Duodenal mucosa (tissue), 2 donors: ENCODE measurements at regions not wholly inside any gene's neighbourhood (a gene's known extent, or its start where the extent isn't known, plus 50 kb on each side); places are given as distances from the start of the nearest gene placed in this dataset.

ENCODE experiments used
- H3K27ac ChIP-seq: one replicate; pipeline ENCODE4 v1.7.0; 2013; ENCODE audit warnings: low read depth, low read length
- H3K27me3 ChIP-seq, 2 donors: one replicate each; pipeline ENCODE4 v1.7.0; 2013; ENCODE audit warnings: low read length in 2 of 2, control low read depth in 1 of 2; ENCODE audit not compliant: insufficient read depth in 2 of 2, control insufficient read depth in 1 of 2
- H3K36me3 ChIP-seq, 2 donors: one replicate each; pipeline ENCODE4 v1.7.0; 2013; ENCODE audit warnings: low read length in 2 of 2, control low read depth in 1 of 2; ENCODE audit not compliant: insufficient read depth in 2 of 2, control insufficient read depth in 1 of 2
- H3K4me1 ChIP-seq, 2 donors: one replicate each; pipeline ENCODE4 v1.7.0; 2013; ENCODE audit warnings: low read length in 2 of 2, control low read depth in 1 of 2; ENCODE audit not compliant: insufficient read depth in 2 of 2, control insufficient read depth in 1 of 2
- H3K4me3 ChIP-seq, 2 donors: one replicate each; pipeline ENCODE4 v1.7.0; 2013; ENCODE audit warnings: low read length in 2 of 2, low read depth in 1 of 2
- H3K9ac ChIP-seq, 2 donors: one replicate each; pipeline ENCODE4 v1.7.0; 2013; ENCODE audit warnings: low read length in 2 of 2, low read depth in 1 of 2
- H3K9me3 ChIP-seq, 2 donors: one replicate each; pipeline ENCODE4 v1.7.0; 2013; ENCODE audit warnings: low read length in 2 of 2, control low read depth in 1 of 2; ENCODE audit not compliant: control insufficient read depth in 1 of 2

DNA sequence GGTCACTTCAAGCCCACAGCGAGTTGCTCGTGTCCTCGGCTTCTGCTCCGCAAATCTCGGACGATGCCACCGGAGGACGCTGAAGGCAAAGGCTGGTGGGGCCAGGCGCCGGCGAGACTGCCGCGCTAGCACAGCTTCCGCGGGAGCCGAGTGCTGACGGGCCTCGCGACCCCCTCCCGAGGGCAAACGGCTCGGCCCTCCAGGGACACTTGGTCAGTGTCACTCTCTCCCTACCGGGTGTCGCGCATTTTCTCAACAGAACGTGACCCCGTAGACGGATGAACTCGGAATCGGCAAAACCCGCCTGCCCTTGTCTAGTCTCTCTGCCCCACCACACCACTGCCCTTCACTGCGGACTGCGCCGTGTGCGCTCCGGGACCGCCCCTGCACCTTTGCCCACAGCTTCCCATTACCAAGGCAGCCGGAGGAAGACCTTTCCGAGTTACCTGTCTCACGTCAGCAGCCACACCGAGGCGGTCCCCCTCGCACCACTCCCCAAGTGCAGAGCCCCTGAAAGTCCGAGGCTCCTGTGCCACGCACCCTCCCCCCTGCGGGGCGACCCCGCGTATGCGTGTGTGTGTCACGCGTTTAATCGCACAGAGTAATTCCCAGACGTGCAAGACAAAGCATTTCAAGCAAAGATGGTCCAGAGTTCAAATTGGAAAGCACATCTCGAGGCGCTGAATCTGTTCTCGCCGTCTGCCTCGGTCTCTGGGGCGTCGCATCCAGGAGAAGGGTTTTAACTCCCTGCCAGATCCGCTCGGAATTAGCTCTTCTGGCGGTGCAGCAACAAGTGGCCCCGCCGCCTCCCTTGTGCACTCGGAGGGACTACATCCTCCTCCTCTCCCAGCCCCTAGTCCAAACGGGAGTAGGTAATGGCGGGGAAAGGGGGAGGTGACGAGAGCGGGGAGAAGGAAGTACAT, 245.0 kb upstream of the TOPAZ1 start:
- Histone ChIP-seq H3K4me3 (peak overlapping the region; percentile 59 to 60), H3K9ac (no peak overlapping the region), H3K27ac (no peak overlapping the region), H3K4me1 (peaks cover 39 to 47% of the 10 kb centered on the region in 2 donors), H3K9me3 (no peaks in the 10 kb centered on the region), H3K36me3 (no peaks in the 10 kb centered on the region), H3K27me3 (peaks cover 77 to 83% of the 10 kb centered on the region in 2 donors)

DNA sequence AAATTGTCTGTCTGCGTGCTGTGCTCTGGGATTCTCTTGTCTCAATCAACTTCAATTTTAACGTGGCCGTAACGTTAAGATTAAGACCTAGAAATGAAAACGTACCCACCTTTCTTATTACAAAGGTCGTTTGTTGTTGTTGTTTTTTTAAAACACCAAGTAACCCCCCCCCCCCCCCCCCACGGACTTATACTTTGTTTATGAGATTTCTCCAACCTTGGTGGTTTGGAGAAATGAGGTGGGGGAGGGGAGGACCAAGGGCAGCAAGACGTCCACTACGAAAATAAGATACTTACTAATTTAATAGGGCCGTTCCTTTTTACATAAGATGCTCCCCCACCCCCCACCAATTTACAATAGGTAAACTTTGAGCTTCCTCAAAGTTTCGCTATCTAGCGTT, 244.4 kb upstream of the TOPAZ1 start:
- H3K4me3 ChIP-seq: peak overlapping the region; percentile 59 to 60
- H3K27ac ChIP-seq: no peak overlapping the region
- no peak overlapping the region for H3K9ac ChIP-seq
- H3K27me3 ChIP-seq: peaks cover 82 to 84% of the 10 kb centered on the region in 2 donors
- H3K4me1 ChIP-seq: peaks cover 39 to 47% of the 10 kb centered on the region in 2 donors
- no peaks in the 10 kb centered on the region for H3K9me3 ChIP-seq
- H3K36me3 ChIP-seq: no peaks in the 10 kb centered on the region

DNA sequence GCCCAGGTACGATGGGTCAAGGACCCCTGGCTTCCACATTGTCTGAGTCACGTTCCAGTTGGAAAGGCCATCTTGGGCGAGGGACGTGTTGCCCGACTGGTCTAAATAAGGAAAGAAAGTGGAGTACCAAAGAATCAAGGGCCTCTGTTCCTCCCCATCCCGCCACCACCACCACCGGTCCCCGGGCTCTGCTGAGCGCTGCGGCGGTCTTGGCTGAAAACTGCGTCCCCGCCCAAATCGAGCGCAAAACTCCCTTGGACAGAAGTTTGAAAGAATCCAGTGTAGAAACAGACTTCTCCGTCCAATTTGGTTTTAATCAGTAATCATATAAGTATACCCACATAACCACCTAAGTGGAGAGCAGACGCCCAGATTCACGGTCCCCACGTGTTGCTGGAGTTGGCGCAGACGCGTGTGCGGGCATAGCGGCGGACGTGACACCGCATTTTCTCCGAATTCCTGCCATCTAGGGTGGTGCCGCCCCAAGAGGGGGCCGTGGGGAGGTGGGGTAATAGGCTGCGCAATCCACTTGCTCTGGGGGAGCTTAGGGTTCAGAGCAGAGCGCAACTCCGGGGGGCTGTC, 243.8 kb upstream of the TOPAZ1 start:
- Histone ChIP-seq H3K4me3 (peak overlapping the region; percentile 40 to 45), H3K36me3 (no peaks in the 10 kb centered on the region), H3K4me1 (peaks cover 39 to 47% of the 10 kb centered on the region in 2 donors), H3K9me3 (no peaks in the 10 kb centered on the region), H3K27me3 (peaks cover 84 to 85% of the 10 kb centered on the region in 2 donors), H3K27ac (no peak overlapping the region), H3K9ac (no peak overlapping the region)

DNA sequence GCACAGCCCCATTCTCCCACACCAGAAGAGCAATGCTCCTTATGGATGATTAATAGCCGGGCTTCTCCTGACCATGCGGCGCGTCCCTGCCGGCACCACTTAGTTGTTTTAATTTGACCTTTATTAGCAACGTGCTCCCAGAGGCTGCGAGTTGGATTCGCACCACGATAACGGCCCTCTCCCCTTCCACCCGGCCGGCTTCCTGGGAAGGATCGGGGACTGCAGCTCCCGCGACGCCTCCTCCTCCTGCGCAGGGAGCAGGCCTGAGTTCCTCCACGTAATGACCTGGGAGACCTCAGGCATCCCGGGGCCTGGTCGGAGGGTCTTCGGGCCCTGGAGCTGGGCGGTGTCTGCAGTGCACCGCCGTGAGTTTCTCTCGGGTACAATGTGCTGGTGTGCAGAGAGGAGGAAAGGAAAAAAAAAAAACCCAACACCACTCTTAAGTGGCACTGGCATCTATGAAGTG, 243.3 kb upstream of the TOPAZ1 start:
- Histone ChIP-seq H3K27ac (no peak overlapping the region), H3K27me3 (peaks cover 80 to 81% of the 10 kb centered on the region in 2 donors), H3K4me1 (peaks cover 39 to 47% of the 10 kb centered on the region in 2 donors), H3K4me3 (peak overlapping the region; percentile 40 to 50), H3K9me3 (no peaks in the 10 kb centered on the region), H3K36me3 (no peaks in the 10 kb centered on the region), H3K9ac (no peak overlapping the region)

DNA sequence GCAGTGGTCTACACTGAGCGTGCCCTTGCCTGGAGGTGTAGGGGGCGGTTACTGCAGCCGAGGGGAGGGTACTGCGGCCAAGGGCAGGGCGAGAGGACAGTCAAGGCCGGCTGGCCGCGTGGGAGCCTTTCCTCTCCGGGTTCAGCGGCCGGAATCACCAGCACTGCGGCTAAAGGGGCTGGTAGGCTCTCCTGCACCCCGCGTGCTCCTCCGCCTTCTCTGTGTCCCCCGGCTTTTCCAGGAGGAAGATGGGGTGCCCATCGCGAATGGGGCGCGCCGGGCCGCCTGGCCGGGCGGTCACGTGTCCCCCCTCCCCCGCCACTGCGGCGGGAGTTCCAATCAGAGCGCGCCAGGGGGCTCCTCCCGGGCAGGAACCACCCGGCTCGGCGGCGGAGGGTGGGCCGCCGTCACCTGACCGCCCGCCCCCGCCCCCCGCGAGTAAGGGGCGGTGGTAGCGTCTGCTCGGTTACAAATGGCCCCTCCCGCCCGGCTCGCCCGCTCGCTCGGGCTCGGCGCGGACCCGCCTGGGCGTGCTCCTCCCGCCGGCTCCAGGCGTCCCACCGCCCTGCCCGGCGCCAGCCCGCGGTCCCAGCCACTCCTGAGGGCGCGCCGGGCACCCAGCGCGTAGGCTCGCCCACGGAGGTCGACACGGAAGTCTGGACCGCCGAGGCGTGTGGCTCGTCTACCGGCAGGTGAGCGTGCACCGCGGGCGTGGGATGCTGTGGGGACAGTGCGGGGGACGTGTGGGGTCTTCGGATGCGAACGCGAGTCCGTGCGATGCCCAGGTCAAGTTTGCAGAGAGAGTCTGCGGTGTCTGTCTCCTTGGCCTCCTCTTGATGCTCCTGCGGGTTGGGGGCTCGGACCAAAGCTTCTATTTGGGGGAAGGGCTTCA, 242.6 kb upstream of the TOPAZ1 start:
- Histone ChIP-seq H3K9me3 (no peaks in the 10 kb centered on the region), H3K9ac (no peak overlapping the region), H3K27me3 (peaks cover 74 to 76% of the 10 kb centered on the region in 2 donors), H3K27ac (no peak overlapping the region), H3K36me3 (no peaks in the 10 kb centered on the region), H3K4me3 (peak overlapping the region; percentile 40 to 53), H3K4me1 (peaks cover 39 to 47% of the 10 kb centered on the region in 2 donors)

DNA sequence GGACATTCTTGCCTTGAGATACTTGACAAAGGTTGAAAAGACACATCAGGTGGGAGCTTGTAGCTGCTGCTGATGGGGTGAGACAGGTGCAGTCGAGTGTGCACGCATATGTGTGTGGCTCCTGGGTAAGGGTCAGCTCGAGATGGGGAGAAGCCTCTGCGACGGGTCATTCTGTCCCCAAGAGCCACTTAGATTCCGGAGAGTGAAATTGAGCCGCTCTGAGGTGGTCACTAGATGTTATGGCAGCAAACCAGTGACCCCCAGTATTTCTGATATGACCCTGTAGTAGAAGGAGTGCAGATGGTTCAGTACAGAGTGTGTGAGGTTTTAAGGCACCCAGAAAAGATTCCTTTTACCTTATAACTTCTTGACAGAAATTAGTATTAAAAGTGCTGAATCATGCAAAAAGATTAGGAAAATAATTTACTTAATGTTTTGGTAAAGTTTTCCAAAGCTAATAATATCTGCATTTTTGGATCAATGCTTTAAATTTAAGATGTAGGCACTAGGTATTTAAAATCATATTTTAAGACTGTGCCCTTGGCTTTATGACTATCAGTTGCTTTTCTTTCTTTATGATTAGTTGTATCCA, 241.9 kb upstream of the TOPAZ1 start:
- no peak overlapping the region for H3K27ac ChIP-seq
- peak overlapping the region; percentile 40 to 53 for H3K4me3 ChIP-seq
- no peaks in the 10 kb centered on the region for H3K9me3 ChIP-seq
- H3K9ac ChIP-seq: no peak overlapping the region
- H3K4me1 ChIP-seq: peaks cover 39 to 43% of the 10 kb centered on the region in 2 donors
- H3K36me3 ChIP-seq: no peaks in the 10 kb centered on the region
- H3K27me3 ChIP-seq: peaks cover 71 to 74% of the 10 kb centered on the region in 2 donors

DNA sequence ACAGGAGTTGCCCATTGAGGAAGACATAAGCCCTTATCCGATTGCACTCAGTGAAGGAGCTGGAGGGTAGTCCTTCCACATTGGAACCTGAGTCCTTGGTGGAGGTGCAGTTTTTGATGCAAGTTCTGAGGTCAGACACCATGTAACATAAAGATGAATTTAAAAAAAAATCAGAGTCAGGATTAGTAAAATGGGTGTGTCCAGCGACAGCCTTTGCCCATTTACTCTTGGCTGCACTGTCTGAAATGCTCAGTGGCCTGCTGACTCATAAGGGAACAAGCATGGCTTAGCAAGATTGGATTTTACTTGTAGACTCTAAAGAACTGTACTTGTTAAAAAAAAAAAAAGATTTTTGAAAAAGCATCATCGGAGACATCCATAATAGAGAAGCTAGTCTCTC, 241.1 kb upstream of the TOPAZ1 start:
- H3K9ac ChIP-seq: no peak overlapping the region
- no peaks in the 10 kb centered on the region for H3K36me3 ChIP-seq
- no peak overlapping the region for H3K27ac ChIP-seq
- no peak overlapping the region for H3K4me3 ChIP-seq
- H3K9me3 ChIP-seq: no peaks in the 10 kb centered on the region
- H3K4me1 ChIP-seq: peaks cover 36 to 39% of the 10 kb centered on the region in 2 donors
- peaks cover 63 to 67% of the 10 kb centered on the region in 2 donors for H3K27me3 ChIP-seq

DNA sequence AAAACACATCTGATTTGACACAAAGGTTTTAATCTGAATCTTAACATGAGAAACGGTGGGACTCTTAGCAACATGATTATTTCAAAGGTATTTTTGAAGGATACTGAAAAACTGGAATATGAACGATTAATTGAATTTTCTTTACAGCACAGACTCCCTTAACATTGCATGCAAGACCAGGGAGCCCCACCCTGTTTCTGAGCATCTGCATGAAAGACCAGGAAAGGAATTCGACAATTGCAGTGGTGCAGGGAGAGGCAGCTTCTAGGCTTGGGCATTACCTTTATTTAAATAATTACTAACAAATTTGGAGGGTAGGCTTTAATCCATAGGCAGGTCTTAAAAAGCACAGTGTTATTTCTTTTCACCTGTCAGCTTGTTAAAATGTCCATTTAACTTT, 240.6 kb upstream of the TOPAZ1 start:
- Histone ChIP-seq H3K9me3 (no peaks in the 10 kb centered on the region), H3K9ac (no peak overlapping the region), H3K27ac (no peak overlapping the region), H3K27me3 (peaks cover 58 to 62% of the 10 kb centered on the region in 2 donors), H3K4me3 (no peak overlapping the region), H3K4me1 (peaks cover 31 to 36% of the 10 kb centered on the region in 2 donors), H3K36me3 (no peaks in the 10 kb centered on the region)

DNA sequence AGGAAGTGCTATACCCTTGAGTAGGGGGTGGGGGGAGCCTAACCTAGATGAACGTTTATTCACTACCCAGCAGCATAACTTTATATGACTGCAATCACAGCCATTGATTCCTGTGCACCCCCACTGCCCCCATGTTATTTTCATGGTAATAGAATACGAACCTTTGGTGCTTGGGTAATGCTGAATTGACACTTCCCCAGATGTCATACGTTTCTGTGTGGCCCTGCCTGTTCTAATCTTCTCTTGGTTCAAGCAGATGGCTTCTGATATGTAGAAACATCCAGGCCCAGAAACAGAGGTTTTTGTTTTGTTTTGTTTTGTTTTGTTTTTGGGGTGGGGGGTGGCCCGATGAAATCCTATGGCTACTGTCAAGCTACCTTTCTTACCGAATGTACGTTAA, 237.9 kb upstream of the TOPAZ1 start:
- Histone ChIP-seq H3K4me1 (peaks cover 5 to 10% of the 10 kb centered on the region in 2 donors), H3K27ac (no peak overlapping the region), H3K36me3 (no peaks in the 10 kb centered on the region), H3K9me3 (no peaks in the 10 kb centered on the region), H3K9ac (no peak overlapping the region), H3K4me3 (no peak overlapping the region), H3K27me3 (peaks cover 32 to 35% of the 10 kb centered on the region in 2 donors)
